GM21576 (cell line): ENCODE measurements at regions not wholly inside any gene's neighbourhood (a gene's known extent, or its start where the extent isn't known, plus 50 kb on each side); places are given as distances from the start of the nearest gene placed in this dataset.
"Not testable (repeated sequence)": the region's sequence is repeated elsewhere in the genome, so short reads cannot be mapped to it uniquely, and the experiment has no call there.

ENCODE experiments used
- ATAC-seq: cut with Tn5 transposase; IDR thresholded peaks from one replicate; pipeline ENCODE4 v1.9.1; 2021; ENCODE audit warnings: mild to moderate bottlenecking, moderate library complexity; ENCODE audit not compliant: unreplicated experiment

GRCh38 chr3:194939949-194940770, 254.5 kb downstream of the FAM43A start:
- ATAC-seq: no peak

- no peak for ATAC-seq
These were observed 255.8 kb downstream of the FAM43A start for GRCh38 chr3:194941360-194941955.

GRCh38 chr3:194941956-194942511, 256.4 kb downstream of the FAM43A start:
- ATAC-seq: no peak

DNA sequence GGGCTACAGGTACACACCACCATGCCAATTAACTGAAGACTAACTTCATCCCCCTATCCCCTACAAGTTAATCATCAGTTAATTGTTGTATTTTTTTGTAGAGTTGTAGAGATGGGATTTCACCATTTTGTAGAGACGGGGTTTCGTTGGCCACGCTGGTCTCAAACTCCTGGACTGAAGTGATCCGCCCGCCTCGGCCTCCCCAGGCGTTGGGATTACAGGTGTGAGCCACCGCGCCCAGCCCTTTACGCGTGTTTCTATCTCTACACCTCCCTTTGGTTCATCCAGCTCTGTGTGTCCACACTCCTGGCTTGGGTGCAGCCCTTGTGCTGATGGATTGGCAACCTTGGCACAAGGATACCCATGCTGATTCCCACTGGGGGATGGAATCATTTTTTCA, 258.8 kb downstream of the FAM43A start:
- ATAC-seq: no peak

DNA sequence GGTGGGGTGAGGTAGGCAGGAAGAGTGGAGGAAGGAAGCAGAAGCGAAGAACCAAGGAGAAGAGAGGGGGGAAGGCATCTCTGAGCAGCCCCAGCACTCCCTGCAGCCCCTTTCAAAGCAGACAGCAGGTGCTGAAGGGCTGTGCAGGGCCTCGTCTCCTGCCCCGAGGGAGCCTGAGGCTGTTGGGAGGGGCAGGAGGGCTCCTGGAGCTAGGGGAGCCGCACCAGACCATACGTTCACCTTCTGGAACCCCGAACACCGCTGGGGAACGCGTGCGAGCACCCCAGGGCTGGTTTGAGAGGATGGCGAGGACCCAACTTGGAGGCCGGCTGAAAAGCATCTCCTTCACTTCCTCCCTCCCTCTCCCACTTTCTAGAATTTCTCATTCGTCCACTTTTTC, 259.8 kb downstream of the FAM43A start:
- no peak for ATAC-seq

DNA sequence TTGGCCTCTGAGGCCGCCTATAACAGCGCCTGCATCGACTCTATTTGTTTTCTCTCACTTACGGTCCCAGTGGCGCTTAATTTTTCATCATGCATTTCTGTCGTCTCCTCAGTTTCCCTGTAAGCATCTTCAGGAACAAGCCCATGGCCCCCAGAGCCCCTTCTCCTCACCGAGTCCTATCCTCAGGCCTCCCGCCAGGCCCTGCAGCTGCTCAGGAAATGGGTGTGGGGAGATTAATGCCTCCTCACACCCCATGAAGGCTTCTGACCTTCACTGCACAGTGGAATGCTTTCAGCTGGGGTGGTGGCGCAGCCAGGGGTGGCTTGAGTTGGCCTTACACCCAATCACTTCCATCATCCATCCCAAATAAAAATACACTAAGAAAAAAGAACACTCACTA, 260.4 kb downstream of the FAM43A start:
- no peak for ATAC-seq

DNA sequence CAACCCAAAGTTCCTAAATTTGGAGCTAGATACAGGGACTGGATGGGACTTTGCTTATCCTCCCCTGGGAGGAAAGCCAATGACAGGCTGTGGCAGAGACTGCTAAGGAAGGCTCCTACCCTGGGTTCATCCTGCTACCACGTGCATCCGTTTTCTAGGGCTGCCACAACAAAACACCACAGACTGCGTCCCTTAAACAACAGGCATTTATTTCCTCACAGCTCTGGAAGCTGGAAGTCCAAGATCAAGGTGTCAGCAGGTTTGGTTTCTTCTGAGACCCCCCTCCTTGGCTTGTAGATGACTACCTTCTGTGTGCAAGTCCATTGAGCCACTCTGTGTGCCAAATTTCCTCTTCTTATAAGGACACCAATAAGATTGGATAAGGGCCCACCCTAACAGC, 263.9 kb downstream of the FAM43A start:
- no peak for ATAC-seq

DNA sequence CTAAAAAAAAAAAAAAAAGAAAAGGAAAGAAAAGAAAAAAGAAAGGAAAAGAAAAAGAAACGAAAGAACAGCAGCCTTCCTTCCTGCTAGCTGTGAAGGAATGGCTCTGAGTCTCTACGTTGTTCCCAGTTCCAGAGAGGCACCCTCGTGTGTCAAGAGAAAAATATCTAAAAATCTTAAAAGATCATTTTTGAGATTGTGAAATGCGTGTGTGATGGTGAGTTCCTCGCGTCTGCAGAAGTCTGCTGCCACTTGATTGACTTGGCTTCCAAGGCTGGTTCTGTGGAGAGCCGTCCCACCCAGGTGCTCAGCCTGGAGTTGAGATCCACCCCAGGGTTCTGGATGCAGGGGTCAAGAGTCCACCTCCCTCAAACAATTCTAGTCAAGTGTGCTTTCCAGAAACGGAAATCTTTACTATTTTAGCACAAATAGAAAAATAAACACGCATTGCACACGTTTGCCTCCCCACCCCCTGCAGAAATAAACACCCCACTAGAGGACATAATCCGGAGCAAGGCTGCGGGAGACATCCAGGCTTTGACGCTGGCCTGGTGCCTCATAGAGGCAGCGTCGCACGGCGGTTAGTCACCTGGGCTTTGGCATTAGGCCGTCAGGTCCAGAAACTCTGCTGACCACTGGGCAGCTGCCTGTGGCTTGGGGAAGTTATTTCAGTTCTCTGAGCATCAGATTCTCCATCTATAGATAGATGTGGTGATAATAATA, 265.4 kb downstream of the FAM43A start:
- no peak for ATAC-seq

DNA sequence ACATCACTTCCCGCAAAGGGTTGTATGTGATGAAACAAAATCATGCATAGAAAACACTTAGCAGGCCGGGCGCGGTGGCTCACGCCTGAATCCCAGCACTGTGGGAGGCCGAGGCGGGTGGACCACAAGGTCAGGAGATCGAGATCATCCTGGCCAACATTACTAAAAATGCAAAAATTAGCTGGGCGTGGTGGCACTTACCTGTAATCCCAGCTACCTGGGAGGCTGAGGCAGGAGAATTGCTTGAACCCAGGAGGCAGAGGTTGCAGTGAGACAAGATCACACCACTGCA, 265.9 kb downstream of the FAM43A start:
- ATAC-seq: not testable (repeated sequence)

GRCh38 chr3:194951931-194952582, 266.4 kb downstream of the FAM43A start:
- ATAC-seq: no peak

DNA sequence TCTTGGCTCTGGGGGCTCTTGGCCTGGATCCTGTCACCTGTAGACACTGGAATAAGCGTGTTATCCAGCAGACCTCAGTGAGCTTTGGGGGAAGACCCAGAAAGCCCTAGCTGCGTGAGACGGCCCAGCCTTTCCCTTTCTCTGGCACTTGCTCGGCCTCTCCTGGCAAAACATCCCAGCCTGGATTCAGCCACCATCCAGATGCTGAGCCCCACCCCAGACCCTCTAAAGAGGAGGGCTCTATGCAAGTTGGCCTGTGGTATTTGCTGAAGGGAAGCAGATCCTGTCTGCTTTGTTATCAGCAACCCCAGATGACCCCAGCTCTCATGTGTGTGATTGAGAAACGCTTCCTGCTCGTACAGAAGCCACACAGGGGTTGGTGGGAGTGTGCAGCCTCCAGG, 267.2 kb downstream of the FAM43A start:
- ATAC-seq: no peak

GRCh38 chr3:194953291-194953690, 267.6 kb downstream of the FAM43A start:
- ATAC-seq: no peak

GRCh38 chr3:194955546-194955945, 269.9 kb downstream of the FAM43A start:
- no peak for ATAC-seq

- ATAC-seq: no peak
These were observed 270.5 kb downstream of the FAM43A start for GRCh38 chr3:194955979-194956696.

DNA sequence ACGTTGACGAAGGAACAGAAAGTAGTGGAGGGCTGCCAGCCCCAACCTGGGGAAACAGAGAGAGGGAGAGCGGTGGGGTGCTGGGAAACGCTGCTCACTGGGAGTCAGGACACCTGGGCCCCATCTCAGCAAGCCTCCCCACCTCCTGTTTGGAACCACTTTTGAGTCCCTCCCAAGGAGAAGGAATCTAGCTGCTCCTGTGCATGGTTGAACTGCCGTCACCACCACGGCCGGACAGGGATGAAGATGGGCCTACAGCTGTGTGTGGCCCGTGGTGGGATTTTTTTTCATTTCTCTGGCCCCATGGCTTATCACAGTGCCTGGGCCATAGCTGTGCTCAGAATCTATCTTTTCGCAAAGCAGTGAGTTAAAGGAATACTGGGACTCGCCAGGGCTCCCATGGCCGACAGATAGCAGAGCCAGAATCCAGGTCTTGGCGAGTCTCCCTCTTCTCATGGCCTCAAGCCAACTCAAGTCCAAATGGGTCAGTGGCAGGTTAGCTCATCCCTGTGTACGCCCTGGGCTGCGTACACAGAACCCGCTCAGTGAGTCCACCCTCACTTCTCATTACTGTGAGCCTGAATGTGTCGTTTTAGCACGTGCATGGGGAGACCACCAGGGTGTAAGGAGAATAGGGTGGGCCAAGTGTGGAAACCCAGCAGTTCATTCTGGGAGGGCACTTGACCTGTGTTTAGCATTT, 271.2 kb downstream of the FAM43A start:
- no peak for ATAC-seq

GRCh38 chr3:194957743-194958240, 272.1 kb downstream of the FAM43A start:
- ATAC-seq: no peak

DNA sequence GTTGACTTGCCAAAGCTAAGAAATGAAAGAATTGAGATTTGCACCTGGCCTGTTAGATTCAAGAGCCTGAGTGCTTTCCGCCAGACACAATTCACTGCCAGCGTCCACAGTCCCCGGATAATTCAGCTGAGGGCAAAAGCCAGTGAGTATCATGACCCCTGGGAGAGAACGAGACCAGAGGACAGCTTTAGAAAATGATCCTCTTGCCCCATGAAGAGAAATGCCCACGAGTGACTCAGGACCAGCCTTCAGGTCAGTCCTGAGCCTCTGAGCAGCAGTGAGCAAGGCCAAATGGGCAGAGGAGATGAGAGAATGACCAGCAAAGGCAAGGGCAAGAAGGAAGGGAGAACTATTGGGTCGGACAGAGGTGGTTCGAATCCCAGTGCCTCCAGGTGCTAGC, 273.5 kb downstream of the FAM43A start:
- ATAC-seq: no peak

- ATAC-seq: not testable (repeated sequence)
These were observed 274.0 kb downstream of the FAM43A start for GRCh38 chr3:194959666-194960065.

- ATAC-seq: no peak
These were observed 274.9 kb downstream of the FAM43A start for GRCh38 chr3:194960446-194961032.
